Endothelial cell of umbilical vein (primary cell): ENCODE measurements at regions not wholly inside any gene's neighbourhood (a gene's known extent, or its start where the extent isn't known, plus 50 kb on each side); places are given as distances from the start of the nearest gene placed in this dataset.

ENCODE experiments used
- BruUV-seq: library from RNA; stranded (reverse); fragments of 400-500 nt; replicated peaks from 2 replicates; lab custom pipeline; 2021; lab: Mats Ljungman, UMichigan
- CTCF ChIA-PET: fragments of 300-600, 350-600 bp; sonication (Branson Sonifier 250); formaldehyde crosslinking; loops from one replicate; lab custom pipeline; 2021; ENCODE audit warnings: antibody characterized with exemption, inconsistent platforms; lab: Charles Lee
- POLR2A ChIA-PET: fragments of 300-600, 350-600 bp; sonication (Branson Sonifier 250); formaldehyde crosslinking; loops from one replicate; lab custom pipeline; 2021; ENCODE audit warnings: antibody characterized with exemption, inconsistent platforms; lab: Charles Lee
- DNase-seq: peaks from one replicate; pipeline ENCODE4 v3.0.0-alpha.2; 2011; ENCODE audit warnings: low read depth, low spot score
- FAIRE-seq: peaks from 2 replicates; lab custom pipeline; 2011; peaks lifted over from hg19 to GRCh38; lab: Jason Lieb, UNC
- H2AFZ ChIP-seq: 2 replicates; pipeline ENCODE4 v1.6.0; 2012; ENCODE audit warnings: low read depth, low read length, control low read depth, inconsistent platforms
- H3K27ac ChIP-seq: 2 replicates; pipeline ENCODE4 v1.5.1; 2011; ENCODE audit warnings: low read depth, mild to moderate bottlenecking, control low read depth, low read length, moderate library complexity; ENCODE audit not compliant: insufficient read depth
- H3K27me3 ChIP-seq, 2 experiments: 2 replicates each; pipeline versions ENCODE4 v1.6.0 to v1.6.1; 2011; ENCODE audit warnings: low read length in 2 of 2, mixed read lengths in 1 of 2; ENCODE audit not compliant: control insufficient read depth in 2 of 2, insufficient read depth in 2 of 2
- H3K36me3 ChIP-seq, 2 experiments: 2 replicates in 1 of 2; 3 replicates in 1 of 2; pipeline ENCODE4 v1.5.1; 2011; ENCODE audit warnings: low read length in 2 of 2, mild to moderate bottlenecking in 1 of 2, moderate library complexity in 1 of 2; ENCODE audit not compliant: control insufficient read depth in 2 of 2, insufficient read depth in 2 of 2; ENCODE audit errors: extremely low read depth in 1 of 2
- H3K4me1 ChIP-seq: 3 replicates; pipeline ENCODE4 v1.5.1; 2011; ENCODE audit warnings: mild to moderate bottlenecking, low read length; ENCODE audit not compliant: control insufficient read depth, insufficient read depth; ENCODE audit errors: extremely low read depth
- H3K4me2 ChIP-seq: 2 replicates; pipeline ENCODE4 v1.6.1; 2011; ENCODE audit warnings: low read length, control low read depth, mixed read lengths; ENCODE audit not compliant: insufficient read depth
- H3K4me3 ChIP-seq, 3 experiments: fragments of 200-600 bp in 1 of 3; sonication (generic), shearing (Covaris generic) in 1 of 3; replicated peaks in 1 of 3; 2 replicates each; pipeline ENCODE4 v1.5.1; 2011 to 2016; ENCODE audit warnings: control low read depth in 3 of 3, low read length in 3 of 3, mild to moderate bottlenecking in 2 of 3, inconsistent platforms in 1 of 3, low read depth in 1 of 3, moderate library complexity in 1 of 3; ENCODE audit not compliant: insufficient read depth in 1 of 3
- H3K79me2 ChIP-seq: 2 replicates; pipeline ENCODE4 v1.6.0; 2012; ENCODE audit warnings: low read length, inconsistent platforms; ENCODE audit not compliant: control insufficient read depth, insufficient read depth
- H3K9ac ChIP-seq: replicated peaks from 2 replicates; pipeline ENCODE3; 2011; ENCODE audit warnings: low read length, control low read depth; ENCODE audit not compliant: insufficient read depth; ENCODE audit errors: extremely low read depth
- H3K9me1 ChIP-seq: replicated peaks from 3 replicates; pipeline ENCODE4 v1.6.0; 2011; ENCODE audit warnings: mild to moderate bottlenecking, low read length; ENCODE audit not compliant: control insufficient read depth, insufficient read depth; ENCODE audit errors: extremely low read depth
- H3K9me3 ChIP-seq: replicated peaks from 2 replicates; pipeline ENCODE4 v1.5.1; 2012; ENCODE audit warnings: low read length, inconsistent platforms; ENCODE audit not compliant: control insufficient read depth, insufficient read depth
- H4K20me1 ChIP-seq: replicated peaks from 2 replicates; pipeline ENCODE3; 2011; ENCODE audit warnings: mild to moderate bottlenecking, low read length; ENCODE audit not compliant: control insufficient read depth, insufficient read depth; ENCODE audit errors: extremely low read depth
- CTCF ChIP-seq, 2 donors: IDR thresholded peaks; 1 replicate in 1 of 2; 2 replicates in 1 of 2; pipeline ENCODE4 v1.5.1; 2011; ENCODE audit warnings: low read length in 2 of 2, mild to moderate bottlenecking in 2 of 2, moderate library complexity in 2 of 2, control low read depth in 1 of 2, inconsistent platforms in 1 of 2, low read depth in 1 of 2; ENCODE audit not compliant: insufficient read depth in 1 of 2; ENCODE audit errors: extremely low read depth in 1 of 2
- EZH2 ChIP-seq: IDR thresholded peaks from 2 replicates; pipeline ENCODE4 v1.6.1; 2012; ENCODE audit warnings: borderline replicate concordance, low read depth, mild to moderate bottlenecking, moderate library complexity, low read length, inconsistent platforms; ENCODE audit not compliant: severe bottlenecking
- FOS ChIP-seq: IDR thresholded peaks from 2 replicates; pipeline ENCODE4 v1.6.1; 2011; ENCODE audit warnings: mild to moderate bottlenecking, low read length, moderate library complexity, borderline replicate concordance; ENCODE audit not compliant: insufficient read depth
- GATA2 ChIP-seq: IDR thresholded peaks from 2 replicates; pipeline ENCODE4 v1.7.0; 2011; ENCODE audit warnings: low read depth, mild to moderate bottlenecking, moderate library complexity, mixed read lengths, low read length; ENCODE audit not compliant: insufficient read length, insufficient read depth
- JUN ChIP-seq: IDR thresholded peaks from 2 replicates; pipeline ENCODE4 v1.6.1; 2011; ENCODE audit warnings: borderline replicate concordance, low read depth; ENCODE audit not compliant: insufficient read length, insufficient read depth
- MYC ChIP-seq: IDR thresholded peaks from one replicate; pipeline ENCODE4 v1.6.1; 2011; ENCODE audit warnings: mild to moderate bottlenecking, low read depth, low read length
- POLR2A ChIP-seq: IDR thresholded peaks from 2 replicates; pipeline ENCODE4 v1.6.1; 2012; ENCODE audit warnings: low read depth, mild to moderate bottlenecking, control low read depth, low read length
- POLR2AphosphoS5 ChIP-seq: IDR thresholded peaks from 2 replicates; pipeline ENCODE4 v1.6.1; 2012; ENCODE audit warnings: low read depth, mild to moderate bottlenecking, control low read depth, low read length, moderate library complexity; ENCODE audit not compliant: insufficient read depth
- dilution Hi-C: fragments of 300-500 bp; cut with MboI; formaldehyde crosslinking; loops from one replicate; pipeline ENCODE4 v1.15.0; 2019; ENCODE audit warnings: low sequenced_read_pairs; ENCODE audit not compliant: extremely low pct_ligation_motif_present
- intact Hi-C: fragments of 100-400 bp; cut with micrococcal nuclease; formaldehyde crosslinking; loops from one replicate; pipeline ENCODE4 v1.10.0; 2022
- TF ChIP-seq, protein P1 (sequence below): IDR thresholded peaks from 2 replicates; pipeline ENCODE4 v1.6.1; 2011; ENCODE audit not compliant: insufficient read depth, insufficient read length

DNA sequence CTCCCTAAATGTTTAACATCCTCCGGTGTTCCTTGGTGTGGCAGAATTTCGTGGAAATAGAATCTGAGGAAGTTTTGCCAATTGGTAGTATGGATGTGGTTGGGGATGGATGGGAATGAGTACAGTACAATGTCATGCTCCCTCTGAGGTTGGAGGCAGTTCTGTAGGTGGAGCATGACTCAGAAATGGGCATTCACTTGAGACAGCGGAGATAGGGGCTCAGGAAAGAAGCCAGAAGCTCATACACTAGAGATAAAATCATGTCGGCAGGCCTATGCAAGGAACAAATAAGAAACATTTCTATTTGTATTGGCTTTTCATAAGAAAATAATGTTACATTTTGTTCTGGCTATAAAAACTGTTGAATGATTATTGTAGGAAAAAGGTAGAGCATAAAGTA lies 196.0 kb downstream of the URB2 start:
- Histone ChIP-seq H3K79me2 (no peaks in the 10 kb centered on the region), H2AFZ (no peak overlapping the region), H3K9me1 (no peaks in the 10 kb centered on the region), H3K27ac (no peak overlapping the region), H3K36me3 (no peaks in the 10 kb centered on the region), H3K9ac (no peak overlapping the region), H3K9me3 (no peaks in the 10 kb centered on the region), H3K4me2 (no peak overlapping the region), H3K4me1 (no peaks in the 10 kb centered on the region), H3K4me3 (no peak overlapping the region), H3K27me3 (no peaks in the 10 kb centered on the region), H4K20me1 (no peaks in the 10 kb centered on the region)
- ChIA-PET POLR2A (no interaction called here), CTCF (no interaction called here)
- no TSS peak for BruUV-seq
- FAIRE-seq = no peak
- no peak for DNase-seq
- TF ChIP-seq, protein P1, sequence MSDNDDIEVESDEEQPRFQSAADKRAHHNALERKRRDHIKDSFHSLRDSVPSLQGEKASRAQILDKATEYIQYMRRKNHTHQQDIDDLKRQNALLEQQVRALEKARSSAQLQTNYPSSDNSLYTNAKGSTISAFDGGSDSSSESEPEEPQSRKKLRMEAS = no peak
- TF ChIP-seq FOS (no peak), MYC (no peak), EZH2 (no peak), POLR2A (no peak), GATA2 (no peak), JUN (no peak), CTCF (IDR thresholded peaks at IDR 0.05; ENCODE audit: extremely low read depth in 1 of 2, insufficient read depth in 1 of 2, low read depth in 1 of 2, low read length in 2 of 2) (no peak), POLR2AphosphoS5 (no peak)
- dilution Hi-C loops (no loop called here), intact Hi-C loops (no loop called here)
